SK-N-MC (cell line): ENCODE measurements at regions not wholly inside any gene's neighbourhood (a gene's known extent, or its start where the extent isn't known, plus 50 kb on each side); places are given as distances from the start of the nearest gene placed in this dataset.

Experiments
- EZH2 ChIP-seq: fragments of 200-600 bp; sonication (generic); IDR thresholded peaks from one replicate; pipeline ENCODE4 v1.6.1; 2017; ENCODE audit warnings: antibody characterized with exemption
- FOXP2 ChIP-seq: optimal IDR thresholded peaks from 2 replicates; pipeline ENCODE3; 2011; ENCODE audit warnings: mild to moderate bottlenecking, moderate library complexity; ENCODE audit not compliant: insufficient read depth; ENCODE audit errors: extremely low read length, control extremely low read depth
- POLR2AphosphoS5 ChIP-seq: IDR thresholded peaks from 2 replicates; pipeline ENCODE4 v1.6.1; 2012; ENCODE audit warnings: mild to moderate bottlenecking, low read depth, low read length, borderline replicate concordance

DNA sequence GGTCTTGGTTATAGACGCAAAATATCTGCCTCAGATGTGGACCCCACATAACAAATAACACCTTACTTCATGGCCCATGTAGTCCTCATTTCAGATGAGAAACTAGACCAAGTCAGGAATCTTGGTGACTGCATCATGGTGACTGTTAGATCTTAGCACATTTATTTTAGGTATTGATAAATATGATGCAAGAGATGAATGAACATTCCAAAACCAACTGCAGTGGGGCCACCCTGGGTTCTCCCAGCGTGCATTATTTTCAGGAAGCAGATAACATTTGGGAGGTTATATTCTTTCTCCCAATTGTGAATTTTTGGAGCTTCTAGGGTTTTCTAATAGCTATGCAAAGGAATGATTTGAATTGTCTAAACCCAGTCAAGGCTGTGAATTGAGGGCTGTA, 55.2 kb upstream of the PTGR2 start:
- no peak for TF ChIP-seq POLR2AphosphoS5
- no peak for TF ChIP-seq EZH2
- no peak for TF ChIP-seq FOXP2
